NCI-H1092 treated with DMSO at 0.1 percent for 48 hours (cell line): ENCODE measurements at regions not wholly inside any gene's neighbourhood (a gene's known extent, or its start where the extent isn't known, plus 50 kb on each side); places are given as distances from the start of the nearest gene placed in this dataset.
"Not testable (repeated sequence)": the region's sequence is repeated elsewhere in the genome, so short reads cannot be mapped to it uniquely, and the experiment has no call there.

Experiments
- DNase-seq: peaks from one replicate; lab custom pipeline; 2025; lab: John Stamatoyannopoulos, UW

DNA sequence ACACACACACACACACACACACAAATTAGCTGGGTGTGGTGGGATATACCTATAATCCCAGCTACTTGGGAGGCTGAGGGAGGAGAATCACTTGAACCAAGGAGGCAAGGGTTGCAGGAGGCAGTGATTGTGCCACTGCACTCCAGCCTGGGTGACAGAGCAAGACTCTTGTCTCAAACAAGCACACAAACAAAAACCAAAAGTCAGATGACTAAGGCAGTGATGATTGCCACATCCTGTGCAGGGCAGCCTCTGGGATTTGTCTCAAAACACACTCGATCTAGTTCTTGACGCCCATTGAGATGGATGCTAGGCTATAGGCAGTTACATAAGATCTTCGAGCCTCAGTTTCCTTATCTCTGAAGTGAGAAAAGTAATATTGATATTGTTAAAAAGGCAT, 183.1 kb upstream of the NOTCH2NLA start:
- not testable (repeated sequence) for DNase-seq

DNA sequence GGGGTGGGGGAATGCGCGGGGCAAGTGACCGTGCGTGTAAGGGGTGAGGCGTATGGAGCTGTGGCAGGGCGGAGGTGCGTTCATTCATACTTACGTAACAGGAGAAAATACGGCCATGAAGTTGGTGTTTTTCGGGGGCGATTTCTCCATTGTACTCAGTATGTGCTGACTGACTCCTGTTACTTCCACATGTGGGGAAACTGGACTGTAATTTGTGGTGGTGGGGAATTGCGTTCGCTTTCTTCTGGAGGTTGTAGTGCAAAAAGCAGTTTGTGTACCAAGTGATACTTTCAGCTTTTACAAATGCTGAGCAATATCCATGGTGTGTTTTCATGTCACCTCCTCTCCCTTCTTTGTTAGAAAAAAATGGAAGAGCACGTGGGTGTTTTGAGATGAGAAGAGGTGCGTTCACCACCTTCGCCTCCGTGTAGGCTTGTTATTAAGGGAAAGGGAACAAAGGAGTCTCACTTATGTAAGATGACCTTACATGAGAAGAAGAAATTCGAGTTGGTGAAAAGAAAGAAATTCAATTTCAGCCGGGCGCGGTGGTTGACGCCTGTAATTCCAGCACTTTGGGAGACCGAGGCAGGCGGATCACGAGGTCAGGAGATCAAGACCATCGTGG, 181.1 kb upstream of the NOTCH2NLA start:
- DNase-seq, result not testable (repeated sequence)

DNA sequence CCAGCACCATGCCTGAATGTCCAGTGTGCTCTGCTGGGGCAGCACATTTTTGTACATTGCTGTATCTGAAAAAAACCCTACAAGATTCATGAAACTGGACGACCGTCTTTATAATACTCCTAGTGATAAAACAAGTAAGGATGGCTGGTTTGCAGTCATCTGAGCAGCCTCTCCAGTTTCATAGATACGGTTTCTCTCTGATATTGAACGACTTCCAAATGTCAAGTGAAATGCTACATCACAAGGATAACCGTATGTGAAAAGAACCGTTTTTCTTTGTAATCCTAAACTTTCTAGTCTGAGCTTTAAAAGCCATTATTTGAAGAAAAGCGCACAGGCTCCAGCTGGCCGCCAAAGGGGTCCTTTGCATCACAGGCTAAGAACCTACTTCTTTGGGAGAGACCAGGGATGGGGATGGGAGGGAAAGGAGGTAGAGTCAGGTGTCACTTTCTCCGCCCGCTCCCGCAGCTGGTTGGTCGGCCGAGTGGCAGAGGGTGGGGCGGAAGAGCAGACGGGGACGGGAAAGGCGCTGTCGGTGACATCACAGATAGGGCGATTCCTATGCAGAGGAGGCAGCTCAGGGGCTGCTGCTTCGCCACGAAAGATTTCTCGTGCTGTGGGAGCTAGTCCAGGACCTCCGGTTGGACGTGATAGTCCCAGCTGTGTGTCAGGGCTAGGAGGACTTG, 180.4 kb upstream of the NOTCH2NLA start:
- DNase-seq, result not testable (repeated sequence)

DNA sequence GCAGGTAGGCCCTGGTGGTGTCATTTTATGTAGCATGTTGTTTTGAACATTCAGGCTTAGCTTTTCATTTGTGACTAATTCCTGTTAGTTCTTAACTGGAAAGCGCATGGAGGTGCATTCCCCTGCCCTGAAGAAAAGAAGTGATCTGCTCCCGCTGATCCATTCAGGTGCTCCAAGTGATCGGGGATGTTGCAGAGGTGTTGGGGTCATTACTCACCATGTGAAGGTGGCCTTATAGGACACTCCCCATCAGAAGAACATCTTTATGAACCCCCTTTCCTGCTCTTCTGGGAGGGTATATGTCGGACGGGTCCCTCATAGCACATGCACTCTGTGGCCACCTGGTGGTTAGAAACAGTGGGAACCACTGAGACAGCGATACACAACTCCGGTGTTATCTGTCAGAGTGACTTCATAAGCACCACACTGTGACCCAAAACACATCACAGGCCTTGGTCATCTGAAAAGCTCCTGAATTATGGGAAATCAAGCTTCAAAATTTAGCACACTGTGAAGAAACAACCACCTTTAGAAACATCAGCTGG, 172.5 kb upstream of the NOTCH2NLA start:
- DNase-seq, result not testable (repeated sequence)

- not testable (repeated sequence) for DNase-seq
Measured at GRCh38 chr1:146400173-146401121, 171.6 kb upstream of the NOTCH2NLA start.

- DNase-seq, result not testable (repeated sequence)
Measured at GRCh38 chr1:146399225-146399624, 170.4 kb upstream of the NOTCH2NLA start.

- not testable (repeated sequence) for DNase-seq
Measured at GRCh38 chr1:146396801-146397200, 168.0 kb upstream of the NOTCH2NLA start.

GRCh38 chr1:146396242-146396641, 167.4 kb upstream of the NOTCH2NLA start:
- not testable (repeated sequence) for DNase-seq

GRCh38 chr1:146393796-146394195, 165.0 kb upstream of the NOTCH2NLA start:
- DNase-seq, result not testable (repeated sequence)

DNA sequence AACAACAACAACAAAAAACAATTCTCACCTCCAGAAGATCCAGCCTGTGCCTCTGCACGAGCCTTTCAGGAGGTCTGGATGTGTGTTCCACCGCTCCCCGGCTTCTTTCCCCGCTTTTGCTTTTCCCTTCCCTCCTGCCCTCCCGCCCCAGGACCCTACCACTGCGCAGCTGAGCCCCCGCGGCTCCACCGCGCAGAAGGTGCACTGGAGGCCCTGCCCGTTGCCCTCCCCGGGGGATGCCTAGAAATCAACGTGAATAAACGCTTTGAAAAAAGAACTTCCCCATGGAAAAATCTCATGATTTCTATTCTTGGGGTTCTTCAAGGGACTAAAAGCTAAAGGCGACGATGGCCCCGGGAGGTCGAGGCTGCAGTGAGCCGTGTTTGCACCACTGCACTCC, 164.3 kb upstream of the NOTCH2NLA start:
- not testable (repeated sequence) for DNase-seq

DNA sequence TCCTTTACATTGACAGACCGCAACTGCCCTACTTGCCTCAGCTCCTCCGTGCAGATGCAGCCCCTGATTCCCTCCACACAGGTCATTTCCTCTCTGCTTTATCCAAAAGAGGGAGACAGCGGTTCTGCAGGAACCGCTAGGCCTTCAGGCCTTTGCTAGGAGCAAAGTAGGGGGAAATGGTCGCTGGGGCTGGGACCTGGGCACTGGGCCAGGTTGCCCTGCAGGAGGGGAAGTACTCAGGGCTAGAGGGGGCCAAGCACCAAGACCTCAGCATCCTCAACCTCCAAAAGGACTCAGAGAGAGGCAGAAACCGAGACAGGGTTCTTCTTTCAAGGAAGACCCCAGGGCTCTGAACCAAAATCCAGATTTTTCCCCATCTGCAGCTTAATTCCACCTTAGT, 160.4 kb upstream of the NOTCH2NLA start:
- not testable (repeated sequence) for DNase-seq

- not testable (repeated sequence) for DNase-seq
Measured at GRCh38 chr1:146387750-146388469, 159.1 kb upstream of the NOTCH2NLA start.

GRCh38 chr1:146386851-146387749, 158.3 kb upstream of the NOTCH2NLA start:
- DNase-seq, result peak; percentile 59

DNA sequence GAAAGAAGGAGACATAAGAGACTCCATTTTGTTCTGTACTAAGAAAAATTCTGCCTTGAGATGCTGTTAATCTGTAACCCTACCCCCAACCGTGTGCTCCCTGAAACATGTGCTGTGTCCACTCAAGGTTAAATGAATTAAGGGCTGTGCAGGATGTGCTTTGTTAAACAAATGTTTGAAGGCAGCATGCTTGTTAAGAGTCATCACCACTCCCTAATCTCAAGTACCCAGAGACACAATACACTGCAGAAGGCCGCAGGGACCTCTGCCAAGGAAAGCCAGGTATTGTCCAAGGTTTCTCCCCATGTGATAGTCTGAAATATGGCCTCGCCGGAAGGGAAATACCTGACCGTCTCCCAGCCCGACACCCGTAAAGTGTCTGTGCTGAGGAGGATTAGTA, 152.4 kb upstream of the NOTCH2NLA start:
- not testable (repeated sequence) for DNase-seq

- DNase-seq, result peak; percentile 98
Measured at GRCh38 chr1:146376708-146377496, 148.1 kb upstream of the NOTCH2NLA start.

GRCh38 chr1:146376309-146376707, 147.5 kb upstream of the NOTCH2NLA start:
- DNase-seq, result peak; percentile 80

GRCh38 chr1:146375108-146375507, 146.3 kb upstream of the NOTCH2NLA start:
- DNase-seq, result not testable (repeated sequence)

DNA sequence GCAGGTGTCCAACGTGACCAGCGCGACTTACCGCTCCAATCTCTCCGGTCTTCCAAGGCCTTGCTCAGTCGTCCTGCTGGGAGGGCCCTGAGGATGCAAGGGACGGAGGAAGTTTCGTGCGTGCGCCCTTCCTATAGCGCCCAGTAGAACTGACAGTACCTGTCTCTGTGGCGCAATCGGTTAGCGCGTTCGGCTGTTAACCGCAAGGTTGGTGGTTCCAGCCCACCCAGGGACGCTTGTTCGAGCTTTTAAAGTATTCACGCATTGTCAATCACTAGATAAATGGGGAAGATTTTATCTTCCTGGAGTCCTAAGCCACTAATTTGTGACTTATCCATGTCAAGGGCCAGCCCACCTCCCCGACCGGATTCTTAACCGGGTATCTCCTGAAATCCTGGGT, 141.1 kb upstream of the NOTCH2NLA start:
- not testable (repeated sequence) for DNase-seq

DNA sequence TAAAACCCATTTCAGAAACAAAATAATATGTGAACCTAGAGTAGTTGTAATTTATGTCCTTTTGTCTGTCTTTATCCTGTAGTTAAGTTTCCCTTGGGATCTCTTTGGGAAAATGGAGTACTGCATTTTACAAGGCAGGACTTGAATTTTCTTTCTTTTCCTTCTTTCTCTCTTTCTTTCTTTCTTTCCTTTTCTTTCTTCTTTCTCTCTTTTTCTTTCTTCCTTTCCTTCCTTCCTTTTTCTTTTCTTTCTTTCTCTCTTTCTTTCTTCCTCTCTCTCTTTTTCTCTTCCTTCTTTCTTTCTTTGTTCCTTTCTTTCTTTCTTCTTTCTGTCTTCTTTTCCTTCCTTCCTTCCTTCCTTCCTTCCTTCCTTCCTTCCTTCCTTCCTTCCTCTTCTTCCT, 126.6 kb upstream of the NOTCH2NLA start:
- not testable (repeated sequence) for DNase-seq

DNA sequence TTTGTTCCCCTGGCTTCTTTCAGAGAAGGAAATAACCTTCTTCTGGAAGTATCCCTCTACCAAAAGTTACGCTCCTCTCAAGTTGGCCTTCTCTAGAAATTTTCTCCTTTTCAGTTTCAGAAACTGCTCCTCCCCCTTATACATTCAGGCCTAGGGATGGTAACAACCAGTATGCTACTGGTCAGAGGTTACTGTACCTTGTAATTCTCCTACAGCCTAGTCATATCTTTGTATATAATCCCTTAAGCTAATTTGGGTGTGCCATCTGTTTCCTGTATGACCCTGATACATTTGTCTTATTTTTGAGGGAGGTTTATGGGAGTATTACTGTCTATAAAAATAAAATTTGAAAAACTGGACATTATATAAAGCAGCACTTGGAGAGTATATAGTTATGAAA, 98.0 kb upstream of the NOTCH2NLA start:
- not testable (repeated sequence) for DNase-seq
